Peyer's patch (tissue), 4 donors: ENCODE measurements at regions not wholly inside any gene's neighbourhood (a gene's known extent, or its start where the extent isn't known, plus 50 kb on each side); places are given as distances from the start of the nearest gene placed in this dataset.

ENCODE experiments used
- DNase-seq, 3 donors: peaks; one replicate each; pipeline ENCODE4 v3.0.0-alpha.2; 2017 to 2019
- H3K27ac ChIP-seq, 4 donors: fragments of 200-600 bp; sonication (generic); one replicate each; pipeline ENCODE4 v1.5.1; 2016 to 2019
- H3K27me3 ChIP-seq, 2 donors: fragments of 200-600 bp; sonication (generic); one replicate each; pipeline ENCODE4 v1.5.1; 2019
- H3K36me3 ChIP-seq, 3 donors: fragments of 200-600 bp; sonication (generic); one replicate each; pipeline ENCODE4 v1.5.1; 2016 to 2019
- H3K4me1 ChIP-seq, 4 donors: fragments of 200-600 bp; sonication (generic); one replicate each; pipeline ENCODE4 v1.5.1; 2016 to 2019
- H3K4me3 ChIP-seq, 4 donors: fragments of 200-600 bp; sonication (generic); 1 replicate in 3 of 4; 2 replicates in 1 of 4; pipeline ENCODE4 v1.5.1; 2016 to 2019; ENCODE audit warnings: mild to moderate bottlenecking in 1 of 4
- H3K9me3 ChIP-seq, 4 donors: fragments of 200-600 bp; sonication (generic); one replicate each; pipeline ENCODE4 v1.5.1; 2016 to 2019; ENCODE audit warnings: mild to moderate bottlenecking in 1 of 4
- POLR2A ChIP-seq, 2 donors: fragments of 450-650 bp; IDR thresholded peaks; one replicate each; pipeline ENCODE4 v1.5.1; 2017; ENCODE audit warnings: antibody characterized with exemption in 2 of 2, mild to moderate bottlenecking in 2 of 2, moderate library complexity in 2 of 2
- TF ChIP-seq, protein P1 (sequence below), 6 experiments: fragments of 450-650 bp in 4 of 6; fragments of 200-600 bp in 2 of 6; sonication (generic) in 1 of 6; IDR thresholded peaks; one replicate each; pipeline ENCODE4 v1.5.1; 2017 to 2019; ENCODE audit warnings: antibody characterized with exemption in 6 of 6, mild to moderate bottlenecking in 3 of 6, moderate library complexity in 1 of 6

DNA sequence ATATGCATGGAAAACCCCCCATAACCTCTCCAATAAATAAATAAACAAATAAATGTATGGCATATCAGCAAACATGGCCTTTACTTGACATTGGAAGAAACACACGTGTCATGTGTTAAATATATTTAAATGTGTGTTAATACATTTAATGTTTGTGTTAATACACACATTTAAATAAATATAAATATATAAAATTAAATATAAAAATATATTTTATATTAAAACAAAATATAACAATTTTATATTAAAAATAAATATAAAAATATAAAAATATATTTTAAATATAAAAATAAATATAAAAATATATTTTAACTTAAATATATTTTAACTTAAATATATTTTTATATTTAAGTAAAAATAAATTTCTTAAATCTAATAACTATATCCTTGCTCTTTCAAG, 187.6 kb upstream of the CXXC4 start:
- TF ChIP-seq, protein P1, sequence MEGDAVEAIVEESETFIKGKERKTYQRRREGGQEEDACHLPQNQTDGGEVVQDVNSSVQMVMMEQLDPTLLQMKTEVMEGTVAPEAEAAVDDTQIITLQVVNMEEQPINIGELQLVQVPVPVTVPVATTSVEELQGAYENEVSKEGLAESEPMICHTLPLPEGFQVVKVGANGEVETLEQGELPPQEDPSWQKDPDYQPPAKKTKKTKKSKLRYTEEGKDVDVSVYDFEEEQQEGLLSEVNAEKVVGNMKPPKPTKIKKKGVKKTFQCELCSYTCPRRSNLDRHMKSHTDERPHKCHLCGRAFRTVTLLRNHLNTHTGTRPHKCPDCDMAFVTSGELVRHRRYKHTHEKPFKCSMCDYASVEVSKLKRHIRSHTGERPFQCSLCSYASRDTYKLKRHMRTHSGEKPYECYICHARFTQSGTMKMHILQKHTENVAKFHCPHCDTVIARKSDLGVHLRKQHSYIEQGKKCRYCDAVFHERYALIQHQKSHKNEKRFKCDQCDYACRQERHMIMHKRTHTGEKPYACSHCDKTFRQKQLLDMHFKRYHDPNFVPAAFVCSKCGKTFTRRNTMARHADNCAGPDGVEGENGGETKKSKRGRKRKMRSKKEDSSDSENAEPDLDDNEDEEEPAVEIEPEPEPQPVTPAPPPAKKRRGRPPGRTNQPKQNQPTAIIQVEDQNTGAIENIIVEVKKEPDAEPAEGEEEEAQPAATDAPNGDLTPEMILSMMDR (IDR thresholded peaks at IDR 0.05) = no peak
- TF ChIP-seq POLR2A (IDR thresholded peaks at IDR 0.05) = no peak
- H3K36me3 ChIP-seq = no peaks in the 10 kb centered on the region
- no peaks in the 10 kb centered on the region for H3K4me1 ChIP-seq
- no peaks in the 10 kb centered on the region for H3K9me3 ChIP-seq
- H3K27ac ChIP-seq = no peak overlapping the region
- no peak for DNase-seq
- no peaks in the 10 kb centered on the region for H3K27me3 ChIP-seq
- no peak overlapping the region for H3K4me3 ChIP-seq

DNA sequence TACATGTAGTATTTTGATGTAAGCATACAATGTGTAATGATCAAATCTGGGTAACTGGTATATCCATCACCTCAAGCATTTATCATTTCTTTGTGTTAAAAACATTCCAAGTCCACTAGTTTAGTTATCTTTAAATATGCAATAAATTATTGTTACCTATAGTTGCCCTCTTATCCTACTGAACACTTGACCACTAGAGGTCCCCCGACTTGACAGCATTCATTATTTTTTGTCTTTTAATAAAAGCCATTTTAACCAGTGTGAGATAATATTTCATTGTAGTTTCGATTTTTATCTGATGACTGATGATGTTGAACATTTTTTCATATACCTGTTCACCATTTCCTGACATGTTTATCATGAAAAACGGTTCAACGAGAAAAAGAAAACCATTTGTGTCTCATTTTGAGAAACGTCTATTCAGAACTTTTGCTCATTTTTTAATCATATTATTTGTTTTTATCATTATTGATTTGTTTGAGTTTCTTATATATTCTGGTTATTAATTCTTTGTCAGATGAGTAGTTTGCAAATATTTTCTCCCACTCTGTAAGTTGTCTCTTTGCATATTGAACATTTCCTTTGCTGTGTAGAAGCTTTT, 199.0 kb upstream of the CXXC4 start:
- H3K27me3 ChIP-seq = no peaks in the 10 kb centered on the region
- H3K4me3 ChIP-seq = no peak overlapping the region
- no peak overlapping the region for H3K27ac ChIP-seq
- no peak for DNase-seq
- TF ChIP-seq POLR2A (IDR thresholded peaks at IDR 0.05) = no peak
- TF ChIP-seq, protein P1 (IDR thresholded peaks at IDR 0.05) = peak in 2 of 6 experiments; percentile 6 to 29
- H3K4me1 ChIP-seq = no peaks in the 10 kb centered on the region
- H3K9me3 ChIP-seq = no peaks in the 10 kb centered on the region
- H3K36me3 ChIP-seq = no peaks in the 10 kb centered on the region

DNA sequence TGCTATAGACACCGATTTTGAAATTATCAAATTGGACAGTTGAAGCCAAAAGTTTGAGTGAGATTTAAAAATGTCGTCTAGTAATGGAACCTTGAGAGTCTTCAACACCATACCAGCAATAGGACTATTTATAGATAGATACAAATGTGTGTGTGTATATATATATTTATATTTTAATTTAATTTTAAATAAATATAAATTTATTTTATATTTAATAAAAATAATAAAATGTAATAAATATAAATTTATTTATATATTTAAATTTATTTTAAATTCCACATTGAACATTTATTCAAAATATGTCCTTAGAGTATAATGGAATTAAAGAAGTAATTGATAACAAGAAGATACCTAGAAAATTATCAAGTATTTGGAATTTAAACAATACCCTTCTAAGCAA, 221.9 kb upstream of the CXXC4 start:
- TF ChIP-seq POLR2A (IDR thresholded peaks at IDR 0.05) = no peak
- TF ChIP-seq, protein P1 (IDR thresholded peaks at IDR 0.05) = no peak
- no peaks in the 10 kb centered on the region for H3K9me3 ChIP-seq
- no peaks in the 10 kb centered on the region for H3K4me1 ChIP-seq
- no peak for DNase-seq
- no peaks in the 10 kb centered on the region for H3K27me3 ChIP-seq
- H3K27ac ChIP-seq = no peak overlapping the region
- no peak overlapping the region for H3K4me3 ChIP-seq
- H3K36me3 ChIP-seq = no peaks in the 10 kb centered on the region

DNA sequence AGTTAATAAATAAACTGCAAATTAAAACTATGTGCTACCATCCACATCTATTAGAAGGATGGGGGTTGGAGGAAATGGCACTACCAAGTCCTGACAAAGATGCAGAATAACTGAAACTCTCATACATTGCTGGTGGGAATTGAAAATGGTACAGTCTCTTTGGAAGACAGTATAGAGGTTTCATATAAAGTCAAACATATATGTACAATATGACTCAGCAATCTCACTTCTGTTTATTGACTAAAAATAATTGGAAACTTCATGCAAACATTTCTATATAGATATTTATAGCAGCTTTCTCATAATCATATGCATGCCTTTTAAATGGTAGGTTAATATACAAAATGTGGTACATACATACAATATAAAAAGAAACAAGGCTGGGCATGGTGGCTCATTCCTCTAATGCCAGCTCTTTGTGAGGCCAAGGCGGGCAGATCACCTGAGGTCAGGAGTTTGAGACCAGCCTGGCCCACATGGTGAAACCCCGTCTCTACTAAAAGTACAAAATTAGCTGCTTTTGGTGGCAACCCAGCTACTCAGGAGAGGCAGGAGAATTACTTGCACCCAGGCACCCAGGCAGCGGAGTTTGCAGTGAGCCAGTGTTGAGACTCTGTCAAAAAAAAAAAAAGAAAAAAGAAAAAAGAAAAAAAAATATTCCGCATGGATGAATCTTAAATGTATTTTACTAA, 225.0 kb upstream of the CXXC4 start:
- H3K27ac ChIP-seq = no peak overlapping the region
- H3K4me3 ChIP-seq = no peak overlapping the region
- H3K4me1 ChIP-seq = no peaks in the 10 kb centered on the region
- H3K9me3 ChIP-seq = no peaks in the 10 kb centered on the region
- no peaks in the 10 kb centered on the region for H3K27me3 ChIP-seq
- DNase-seq = no peak
- H3K36me3 ChIP-seq = no peaks in the 10 kb centered on the region
- TF ChIP-seq, protein P1 (IDR thresholded peaks at IDR 0.05) = no peak
- no peak for TF ChIP-seq POLR2A (IDR thresholded peaks at IDR 0.05)

DNA sequence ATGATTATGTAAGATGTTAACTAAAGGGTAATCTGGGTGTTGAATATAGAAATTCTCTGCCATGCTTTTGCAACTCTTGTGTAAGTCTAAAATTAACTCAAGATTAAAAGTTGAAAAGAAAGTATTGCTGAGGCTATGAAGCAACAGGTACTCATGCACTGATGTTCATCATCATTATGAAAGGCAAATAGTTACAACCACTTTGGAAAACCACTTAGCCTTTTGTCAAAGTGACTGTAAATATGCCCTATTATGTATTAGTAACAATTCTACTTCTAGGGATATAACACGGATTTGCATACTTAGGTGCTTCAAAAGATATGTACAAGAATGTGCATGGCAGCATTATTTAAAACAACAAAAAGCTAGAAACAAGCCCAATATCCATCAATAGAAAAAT, 227.8 kb upstream of the CXXC4 start:
- H3K27me3 ChIP-seq = no peaks in the 10 kb centered on the region
- no peak overlapping the region for H3K4me3 ChIP-seq
- H3K9me3 ChIP-seq = no peaks in the 10 kb centered on the region
- no peaks in the 10 kb centered on the region for H3K4me1 ChIP-seq
- TF ChIP-seq, protein P1 (IDR thresholded peaks at IDR 0.05) = no peak
- TF ChIP-seq POLR2A (IDR thresholded peaks at IDR 0.05) = no peak
- no peak for DNase-seq
- no peak overlapping the region for H3K27ac ChIP-seq
- H3K36me3 ChIP-seq = no peaks in the 10 kb centered on the region
